Stomach smooth muscle (tissue), 2 donors: ENCODE measurements at regions not wholly inside any gene's neighbourhood (a gene's known extent, or its start where the extent isn't known, plus 50 kb on each side); places are given as distances from the start of the nearest gene placed in this dataset.

Experiments used
- H3K27ac ChIP-seq: one replicate; pipeline ENCODE4 v1.7.0; 2013; ENCODE audit warnings: mild to moderate bottlenecking, low read length, inconsistent platforms
- H3K27me3 ChIP-seq, 2 donors: one replicate each; pipeline ENCODE4 v1.7.0; 2013; ENCODE audit warnings: low read length in 2 of 2; ENCODE audit not compliant: insufficient read depth in 2 of 2, control insufficient read depth in 1 of 2
- H3K36me3 ChIP-seq, 2 donors: one replicate each; pipeline ENCODE4 v1.7.0; 2013; ENCODE audit warnings: low read length in 2 of 2; ENCODE audit not compliant: control insufficient read depth in 2 of 2, insufficient read depth in 2 of 2
- H3K4me1 ChIP-seq: one replicate; pipeline ENCODE4 v1.7.0; 2013; ENCODE audit warnings: low read length; ENCODE audit not compliant: control insufficient read depth, insufficient read depth
- H3K4me3 ChIP-seq, 2 donors: one replicate each; pipeline ENCODE4 v1.7.0; 2013; ENCODE audit warnings: low read length in 2 of 2
- H3K9ac ChIP-seq, 2 donors: one replicate each; pipeline ENCODE4 v1.7.0; 2013; ENCODE audit warnings: low read length in 2 of 2, mild to moderate bottlenecking in 1 of 2
- H3K9me3 ChIP-seq, 2 donors: one replicate each; pipeline ENCODE4 v1.7.0; 2013; ENCODE audit warnings: low read length in 2 of 2; ENCODE audit not compliant: control insufficient read depth in 2 of 2
- donor health status: healthy.
- donor health status: Pancreatic carcinoma.

GRCh38 chr2:146681991-146682390 lies 1162.8 kb upstream of the ACVR2A start:
- Histone ChIP-seq H3K4me1 (no peaks in the 10 kb centered on the region), H3K27me3 (no peaks in the 10 kb centered on the region), H3K9me3 (no peaks in the 10 kb centered on the region), H3K36me3 (no peaks in the 10 kb centered on the region), H3K9ac (no peak overlapping the region), H3K4me3 (no peak overlapping the region), H3K27ac (no peak overlapping the region)

GRCh38 chr2:146678516-146678915 lies 1166.3 kb upstream of the ACVR2A start:
- no peak overlapping the region for H3K27ac ChIP-seq
- H3K36me3 ChIP-seq: no peaks in the 10 kb centered on the region
- no peak overlapping the region for H3K9ac ChIP-seq
- no peak overlapping the region for H3K4me3 ChIP-seq
- H3K4me1 ChIP-seq: no peaks in the 10 kb centered on the region
- H3K9me3 ChIP-seq: no peaks in the 10 kb centered on the region
- H3K27me3 ChIP-seq: no peaks in the 10 kb centered on the region

- Histone ChIP-seq H3K9ac (no peak overlapping the region), H3K27ac (no peak overlapping the region), H3K9me3 (no peaks in the 10 kb centered on the region), H3K4me3 (no peak overlapping the region), H3K36me3 (no peaks in the 10 kb centered on the region), H3K27me3 (no peaks in the 10 kb centered on the region), H3K4me1 (no peaks in the 10 kb centered on the region)
Measured at GRCh38 chr2:146677280-146677679, 1167.5 kb upstream of the ACVR2A start.

GRCh38 chr2:146669735-146670134 lies 1175.1 kb upstream of the ACVR2A start:
- no peaks in the 10 kb centered on the region for H3K27me3 ChIP-seq
- no peaks in the 10 kb centered on the region for H3K9me3 ChIP-seq
- H3K4me3 ChIP-seq: no peak overlapping the region
- no peak overlapping the region for H3K9ac ChIP-seq
- no peaks in the 10 kb centered on the region for H3K4me1 ChIP-seq
- H3K36me3 ChIP-seq: no peaks in the 10 kb centered on the region
- no peak overlapping the region for H3K27ac ChIP-seq

- no peaks in the 10 kb centered on the region for H3K36me3 ChIP-seq
- no peaks in the 10 kb centered on the region for H3K4me1 ChIP-seq
- H3K9me3 ChIP-seq: no peaks in the 10 kb centered on the region
- no peaks in the 10 kb centered on the region for H3K27me3 ChIP-seq
- no peak overlapping the region for H3K9ac ChIP-seq
- no peak overlapping the region for H3K4me3 ChIP-seq
- H3K27ac ChIP-seq: no peak overlapping the region
Measured at GRCh38 chr2:146666340-146666739, 1178.5 kb upstream of the ACVR2A start.

GRCh38 chr2:146665800-146666199 lies 1179.0 kb upstream of the ACVR2A start:
- H3K4me3 ChIP-seq: no peak overlapping the region
- no peaks in the 10 kb centered on the region for H3K4me1 ChIP-seq
- no peaks in the 10 kb centered on the region for H3K9me3 ChIP-seq
- H3K27ac ChIP-seq: no peak overlapping the region
- H3K36me3 ChIP-seq: no peaks in the 10 kb centered on the region
- H3K27me3 ChIP-seq: no peaks in the 10 kb centered on the region
- no peak overlapping the region for H3K9ac ChIP-seq

- H3K9me3 ChIP-seq: peaks cover 3 to 5% of the 10 kb centered on the region in 2 donors
- no peaks in the 10 kb centered on the region for H3K4me1 ChIP-seq
- H3K4me3 ChIP-seq: no peak overlapping the region
- no peaks in the 10 kb centered on the region for H3K27me3 ChIP-seq
- H3K27ac ChIP-seq: no peak overlapping the region
- no peak overlapping the region for H3K9ac ChIP-seq
- no peaks in the 10 kb centered on the region for H3K36me3 ChIP-seq
Measured at GRCh38 chr2:146661473-146662096, 1183.2 kb upstream of the ACVR2A start.

- Histone ChIP-seq H3K36me3 (no peaks in the 10 kb centered on the region), H3K4me1 (no peaks in the 10 kb centered on the region)
Measured at GRCh38 chr2:146659976-146660375, 1184.9 kb upstream of the ACVR2A start.

GRCh38 chr2:146652311-146652710 lies 1192.5 kb upstream of the ACVR2A start:
- Histone ChIP-seq H3K27ac (no peak overlapping the region), H3K4me3 (no peak overlapping the region), H3K9me3 (peaks cover 4 to 5% of the 10 kb centered on the region in 2 donors)

More at GRCh38 chr2:146659976-146660375, 1184.9 kb upstream of the ACVR2A start:
- no peak overlapping the region for H3K27ac ChIP-seq
- no peak overlapping the region for H3K9ac ChIP-seq
- H3K4me3 ChIP-seq: no peak overlapping the region
- H3K27me3 ChIP-seq: no peaks in the 10 kb centered on the region
- H3K9me3 ChIP-seq: peaks cover 3 to 5% of the 10 kb centered on the region in 2 donors

GRCh38 chr2:146651361-146651760 lies 1193.5 kb upstream of the ACVR2A start:
- Histone ChIP-seq H3K27me3 (no peaks in the 10 kb centered on the region), H3K9ac (no peak overlapping the region), H3K9me3 (peaks cover 0 to 2% of the 10 kb centered on the region in 2 donors), H3K36me3 (no peaks in the 10 kb centered on the region), H3K4me1 (no peaks in the 10 kb centered on the region), H3K4me3 (no peak overlapping the region), H3K27ac (no peak overlapping the region)

More at GRCh38 chr2:146652311-146652710, 1192.5 kb upstream of the ACVR2A start:
- Histone ChIP-seq H3K4me1 (no peaks in the 10 kb centered on the region), H3K9ac (no peak overlapping the region), H3K27me3 (no peaks in the 10 kb centered on the region), H3K36me3 (no peaks in the 10 kb centered on the region)

- Histone ChIP-seq H3K9me3 (no peaks in the 10 kb centered on the region), H3K4me1 (no peaks in the 10 kb centered on the region), H3K9ac (no peak overlapping the region), H3K27me3 (no peaks in the 10 kb centered on the region), H3K36me3 (no peaks in the 10 kb centered on the region), H3K4me3 (no peak overlapping the region), H3K27ac (no peak overlapping the region)
Measured at GRCh38 chr2:146642066-146642465, 1202.8 kb upstream of the ACVR2A start.
